ENCODE measurements at regions not wholly inside any gene's neighbourhood (a gene's known extent, or its start where the extent isn't known, plus 50 kb on each side); places are given as distances from the start of the nearest gene placed in this dataset.

- DNase-seq (ENCODE audit: low read depth in 4 of 4, low spot score in 3 of 4), result no peak
Measured at GRCh38 chr9:87436716-87437115, 61.0 kb upstream of the DAPK1 start.

GRCh38 chr9:87437966-87438365 lies 59.7 kb upstream of the DAPK1 start:
- DNase-seq (ENCODE audit: low read depth in 4 of 4, low spot score in 3 of 4), result no peak

- no peak for DNase-seq (ENCODE audit: low read depth in 4 of 4, low spot score in 3 of 4)
Measured at GRCh38 chr9:87441251-87441650, 56.4 kb upstream of the DAPK1 start.

- no peak for DNase-seq (ENCODE audit: low read depth in 4 of 4, low spot score in 3 of 4)
Measured at GRCh38 chr9:87442451-87442850, 55.2 kb upstream of the DAPK1 start.

- no peak for DNase-seq (ENCODE audit: low read depth in 4 of 4, low spot score in 3 of 4)
Measured at GRCh38 chr9:87443006-87443405, 54.7 kb upstream of the DAPK1 start.

- DNase-seq (ENCODE audit: low read depth in 4 of 4, low spot score in 3 of 4), result no peak
Measured at GRCh38 chr9:87443461-87443860, 54.2 kb upstream of the DAPK1 start.

- DNase-seq (ENCODE audit: low read depth in 4 of 4, low spot score in 3 of 4), result no peak
Measured at GRCh38 chr9:87445646-87446045, 52.0 kb upstream of the DAPK1 start.

- DNase-seq (ENCODE audit: low read depth in 4 of 4, low spot score in 3 of 4), result no peak
Measured at GRCh38 chr9:87446527-87446926, 51.1 kb upstream of the DAPK1 start.

GRCh38 chr9:87447547-87448432 lies 49.9 kb upstream of the DAPK1 start:
- no peak for DNase-seq (ENCODE audit: low read depth in 4 of 4, low spot score in 3 of 4)

Measured in left renal pelvis (tissue), 4 donors.